GM18870 (cell line): ENCODE measurements at regions not wholly inside any gene's neighbourhood (a gene's known extent, or its start where the extent isn't known, plus 50 kb on each side); places are given as distances from the start of the nearest gene placed in this dataset.
A peak's percentile ranks its signal among the peaks of the same experiment; 100 is the strongest.
"Not testable (repeated sequence)": the region's sequence is repeated elsewhere in the genome, so short reads cannot be mapped to it uniquely, and the experiment has no call there.

ENCODE experiments used
- ATAC-seq: cut with Tn5 transposase; IDR thresholded peaks from one replicate; pipeline ENCODE4 v1.9.1; 2021; ENCODE audit warnings: moderate library complexity; ENCODE audit not compliant: unreplicated experiment

GRCh38 chr2:195118276-195118675 is 538.8 kb upstream of the SLC39A10 start:
- ATAC-seq = no peak

DNA sequence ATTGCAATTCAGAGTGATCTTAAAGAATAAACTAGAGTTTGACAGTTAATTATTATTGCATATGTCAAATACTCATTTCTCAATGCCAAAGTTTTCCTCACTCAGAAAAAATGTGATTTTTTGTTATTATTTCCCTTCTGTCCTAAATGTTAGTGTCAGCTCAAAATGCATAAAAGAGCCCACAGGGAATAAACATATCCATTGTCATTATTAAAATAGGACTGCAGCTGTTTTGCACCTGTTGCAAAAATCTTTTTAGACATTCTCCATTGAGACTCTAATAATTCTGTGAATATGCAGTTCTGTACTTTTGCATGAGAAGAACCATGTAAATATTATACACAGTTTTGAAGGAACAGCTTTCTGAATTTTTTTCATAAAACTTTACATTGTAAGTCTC is 540.0 kb upstream of the SLC39A10 start:
- ATAC-seq = no peak

DNA sequence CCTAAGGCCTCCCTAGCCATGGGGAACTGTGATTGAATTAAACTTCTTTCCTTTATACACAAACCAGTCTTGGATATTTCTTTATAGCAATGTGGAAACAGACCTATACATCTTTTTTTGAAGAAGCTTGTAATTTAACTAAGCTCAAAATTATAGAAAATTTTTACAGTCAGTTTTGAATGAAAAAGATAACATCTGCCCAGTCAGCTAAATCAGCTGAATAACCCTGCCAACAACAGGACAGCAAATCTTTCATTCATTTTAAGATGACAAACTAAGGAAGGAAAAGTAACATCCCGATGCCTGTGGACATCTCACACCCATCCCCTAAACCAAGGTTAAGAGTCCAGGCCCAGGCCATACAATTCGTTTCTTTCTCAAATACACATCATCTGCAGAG is 541.3 kb upstream of the SLC39A10 start:
- no peak for ATAC-seq

GRCh38 chr2:195108182-195108581 is 548.8 kb upstream of the SLC39A10 start:
- no peak for ATAC-seq

GRCh38 chr2:195106681-195107380 is 550.2 kb upstream of the SLC39A10 start:
- no peak for ATAC-seq

- no peak for ATAC-seq
Observed at GRCh38 chr2:195105581-195105980, 551.4 kb upstream of the SLC39A10 start.

GRCh38 chr2:195094330-195094729 is 562.7 kb upstream of the SLC39A10 start:
- peak; percentile 40 for ATAC-seq

DNA sequence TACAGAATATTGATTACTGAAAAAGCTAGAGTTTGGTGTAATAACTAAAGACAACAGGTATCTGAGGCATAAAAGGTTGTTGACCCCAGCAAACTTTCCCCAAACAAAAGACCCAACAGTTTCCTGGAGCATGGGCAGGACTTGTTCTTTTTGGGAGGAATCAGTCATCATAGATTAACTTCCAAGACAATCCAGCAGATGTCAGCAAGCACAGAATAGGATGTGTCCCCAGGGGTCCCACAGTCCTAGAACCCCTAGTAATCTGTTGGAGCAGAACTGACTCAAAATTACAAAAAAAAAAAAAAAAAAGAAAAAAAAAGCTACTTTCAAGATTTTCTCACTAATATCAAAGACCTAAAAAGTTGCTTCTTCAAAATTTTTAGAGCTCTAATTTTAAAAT is 564.7 kb upstream of the SLC39A10 start:
- no peak for ATAC-seq

DNA sequence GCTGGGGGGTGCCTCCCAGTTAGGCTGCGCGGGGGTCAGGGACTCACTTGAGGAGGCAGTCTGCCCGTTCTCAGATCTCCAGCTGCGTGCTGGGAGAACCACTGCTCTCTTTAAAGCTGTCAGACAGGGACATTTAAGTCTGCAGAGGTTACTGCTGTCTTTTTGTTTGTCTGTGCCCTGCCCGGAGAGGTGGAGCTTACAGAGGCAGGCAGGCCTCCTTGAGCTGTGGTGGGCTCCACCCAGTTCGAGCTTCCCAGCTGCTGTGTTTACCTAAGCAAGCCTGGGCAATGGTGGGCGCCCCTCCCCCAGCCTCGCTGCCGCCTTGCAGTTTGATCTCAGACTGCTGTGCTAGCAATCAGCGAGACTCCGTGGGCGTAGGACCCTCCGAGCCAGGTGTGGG is 584.2 kb upstream of the SLC39A10 start:
- ATAC-seq = not testable (repeated sequence)

DNA sequence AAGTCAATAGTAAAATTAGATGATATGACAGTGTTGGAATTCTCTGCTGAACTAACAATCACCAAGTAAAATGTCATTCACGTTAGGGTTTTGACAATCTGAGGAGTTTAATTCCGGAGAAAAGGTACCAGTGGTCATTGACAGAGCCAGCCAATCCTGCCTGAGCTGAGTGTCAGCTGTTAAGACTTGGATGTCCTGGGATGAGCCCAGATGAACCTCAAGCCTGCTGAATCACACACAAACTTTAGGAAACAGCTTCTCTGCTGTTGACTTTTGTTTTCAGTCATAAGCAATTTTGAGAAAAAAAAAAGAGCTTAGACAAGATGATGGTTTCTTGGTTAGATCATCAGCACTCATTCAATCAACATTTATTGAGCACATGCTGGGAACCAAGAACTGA is 600.0 kb upstream of the SLC39A10 start:
- ATAC-seq = no peak

DNA sequence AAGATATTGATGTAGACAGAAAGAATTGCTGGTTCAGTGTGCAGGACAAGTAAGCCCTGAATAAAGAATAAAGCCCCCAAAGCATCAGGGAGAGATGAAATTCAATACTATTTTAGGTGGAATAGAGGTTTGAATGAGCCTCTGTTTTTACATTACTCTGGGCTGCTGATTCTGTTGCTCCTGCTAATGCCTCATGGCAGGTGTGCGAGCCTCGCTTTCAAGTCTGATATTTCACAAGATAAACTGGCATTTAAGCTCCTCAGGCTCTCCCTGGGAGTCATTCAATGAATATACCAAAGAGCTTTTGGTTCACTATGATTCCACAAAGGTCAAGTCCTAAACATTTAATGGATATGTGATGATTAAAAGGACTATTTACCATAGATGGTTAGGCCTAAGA is 601.0 kb upstream of the SLC39A10 start:
- no peak for ATAC-seq

DNA sequence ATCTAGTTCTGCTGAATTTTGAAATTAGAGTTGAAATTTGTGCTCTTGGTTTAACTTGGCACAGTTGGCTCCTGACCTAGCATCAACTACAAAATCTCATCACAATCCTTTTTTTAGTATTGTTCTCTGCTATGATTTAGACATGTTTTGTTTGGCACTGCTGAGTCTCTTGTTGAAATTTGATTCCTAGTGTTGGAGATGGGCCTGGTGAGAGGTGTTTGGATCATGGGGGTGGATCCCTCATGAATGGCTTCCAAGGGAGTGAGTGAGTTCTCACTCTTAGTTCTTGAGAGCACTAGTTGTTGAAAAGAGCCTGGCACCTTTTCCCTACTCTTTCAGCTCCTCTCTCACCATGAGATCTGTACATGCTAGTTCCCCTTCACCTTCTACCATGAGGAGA is 605.6 kb upstream of the SLC39A10 start:
- no peak for ATAC-seq

- ATAC-seq = peak; percentile 95
Observed at GRCh38 chr2:195049372-195050031, 607.5 kb upstream of the SLC39A10 start.

GRCh38 chr2:195047955-195048354 is 609.1 kb upstream of the SLC39A10 start:
- peak; percentile 33 for ATAC-seq

GRCh38 chr2:195044801-195045200 is 612.2 kb upstream of the SLC39A10 start:
- no peak for ATAC-seq

DNA sequence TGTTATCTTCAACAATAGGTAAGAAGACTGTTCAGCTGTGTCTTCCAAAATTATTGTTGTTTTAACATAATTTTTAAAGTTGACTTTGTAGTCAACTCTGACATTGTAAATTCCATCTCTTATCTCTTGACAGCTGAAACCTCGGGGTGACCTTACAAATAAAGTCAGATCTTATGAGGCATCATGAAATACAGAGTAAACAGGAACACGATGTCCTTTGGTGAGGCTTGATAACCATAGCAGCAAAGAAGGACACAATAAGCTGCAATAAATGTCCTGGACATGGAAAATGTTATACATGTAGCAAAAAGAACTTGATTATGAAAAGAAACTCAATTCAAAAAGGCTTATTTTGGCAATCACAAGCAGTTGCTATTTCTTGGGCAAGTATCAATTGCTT is 618.9 kb upstream of the SLC39A10 start:
- no peak for ATAC-seq

DNA sequence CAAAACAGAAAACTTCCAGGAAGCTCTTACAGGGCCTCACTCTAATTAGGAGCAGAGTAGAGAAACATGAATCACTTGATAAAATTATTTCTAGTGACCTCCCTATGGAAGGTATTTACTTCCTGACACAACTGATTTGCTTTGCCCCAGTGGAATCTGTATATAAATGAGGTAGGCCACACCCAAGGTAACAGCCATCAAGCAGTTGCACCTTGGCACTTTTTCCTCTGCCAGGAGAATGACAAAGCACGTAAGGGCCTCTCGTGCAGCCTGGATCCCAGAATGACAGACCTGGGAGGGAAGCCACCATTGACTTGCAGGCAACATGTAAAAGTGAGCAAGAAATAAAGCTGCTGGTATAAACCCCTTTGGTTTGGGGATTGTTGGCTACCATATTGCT is 620.0 kb upstream of the SLC39A10 start:
- ATAC-seq = no peak

DNA sequence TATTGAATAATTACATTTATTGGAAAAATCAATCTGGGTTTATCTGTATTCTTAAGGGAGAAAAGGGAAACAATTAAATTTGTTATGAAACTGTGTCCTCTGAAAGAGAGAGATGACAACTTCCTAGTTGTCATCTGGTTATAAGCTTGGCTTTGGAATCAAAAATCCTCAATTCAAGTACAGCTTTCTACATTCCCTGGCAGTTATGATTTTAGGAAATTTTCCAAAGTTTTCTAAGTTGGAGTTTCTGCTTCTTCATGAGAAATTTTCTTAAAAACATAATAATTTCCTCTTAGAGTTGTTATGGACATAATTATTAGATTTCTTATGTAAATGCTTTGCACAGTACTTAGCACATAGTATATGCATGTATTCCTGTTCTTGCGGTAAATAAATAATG is 625.6 kb upstream of the SLC39A10 start:
- no peak for ATAC-seq

DNA sequence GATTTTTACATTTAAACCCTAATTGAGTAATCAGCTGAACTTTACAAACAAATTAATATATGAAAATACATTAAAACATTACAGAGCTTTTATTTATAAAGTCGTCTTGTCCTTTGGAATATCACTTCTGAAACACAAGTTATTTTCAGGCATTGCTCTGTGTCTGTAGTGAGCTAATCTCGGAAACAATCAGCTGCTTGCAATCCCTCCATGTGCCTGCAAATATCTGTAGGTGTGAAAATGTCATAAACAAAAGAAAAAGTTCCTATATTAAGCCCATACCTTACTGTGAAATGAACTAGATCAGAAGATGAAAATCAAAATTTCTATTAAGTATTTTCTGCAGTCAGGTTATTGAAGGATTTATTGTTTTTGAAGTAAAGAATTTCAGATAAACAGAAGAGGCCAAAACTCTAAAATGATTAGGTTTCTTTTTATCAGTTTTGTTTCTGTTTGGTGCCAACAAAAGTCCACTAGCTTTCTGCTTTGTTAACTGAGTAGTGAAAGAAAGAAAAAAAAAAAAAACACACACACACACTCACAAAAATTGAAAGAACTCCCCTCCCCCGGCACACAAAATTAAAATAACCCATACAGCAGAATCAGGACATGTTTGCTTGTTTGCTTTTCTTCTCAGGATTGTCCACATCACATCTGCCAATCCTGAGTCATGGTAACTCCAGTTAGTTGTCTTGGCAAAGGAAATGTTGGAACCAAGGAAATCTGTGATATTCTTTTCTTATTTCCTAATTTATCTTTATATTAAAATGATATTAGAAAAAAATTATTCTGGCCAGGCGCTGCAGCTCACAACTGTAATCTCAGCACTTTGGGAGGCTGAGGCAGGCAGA is 627.0 kb upstream of the SLC39A10 start:
- peak; percentile 35 for ATAC-seq

DNA sequence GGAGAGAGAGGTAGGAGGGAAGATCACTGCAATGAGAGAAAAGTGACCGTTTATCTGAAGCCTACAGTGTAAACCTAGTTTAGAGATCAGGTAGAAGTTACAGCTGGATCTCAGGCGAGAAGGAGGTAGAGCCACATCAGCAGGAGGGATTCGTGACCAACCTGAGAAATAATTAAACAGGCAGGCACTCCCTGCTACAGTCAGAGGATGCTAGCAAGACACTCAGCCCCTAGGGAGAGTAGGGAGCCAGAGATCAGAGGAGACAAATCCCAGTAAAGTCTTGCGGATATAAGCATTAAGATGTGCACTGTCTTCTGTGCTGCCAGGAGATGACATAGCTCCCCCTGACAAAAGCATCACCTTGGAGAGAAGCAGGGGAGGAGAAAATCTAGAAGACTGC is 629.1 kb upstream of the SLC39A10 start:
- ATAC-seq = no peak

DNA sequence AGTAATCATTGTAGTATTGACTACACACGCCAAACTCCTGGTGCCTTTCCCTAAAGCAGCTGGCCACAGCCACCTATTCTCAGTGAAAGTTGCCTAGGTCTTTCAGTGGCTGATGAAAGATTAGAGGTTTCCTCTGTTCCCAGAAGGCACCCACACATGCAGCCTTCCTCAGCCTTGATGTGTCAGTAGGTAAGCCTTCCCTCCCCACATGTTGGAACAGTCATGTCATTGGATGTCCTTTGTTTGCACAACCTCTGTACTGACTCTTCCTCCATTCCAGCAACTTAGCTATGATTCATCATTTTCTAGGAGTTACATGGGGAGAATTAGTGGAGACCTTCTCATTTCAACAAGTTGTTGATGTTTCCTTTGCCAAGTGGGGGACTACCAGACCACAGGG is 630.8 kb upstream of the SLC39A10 start:
- no peak for ATAC-seq

DNA sequence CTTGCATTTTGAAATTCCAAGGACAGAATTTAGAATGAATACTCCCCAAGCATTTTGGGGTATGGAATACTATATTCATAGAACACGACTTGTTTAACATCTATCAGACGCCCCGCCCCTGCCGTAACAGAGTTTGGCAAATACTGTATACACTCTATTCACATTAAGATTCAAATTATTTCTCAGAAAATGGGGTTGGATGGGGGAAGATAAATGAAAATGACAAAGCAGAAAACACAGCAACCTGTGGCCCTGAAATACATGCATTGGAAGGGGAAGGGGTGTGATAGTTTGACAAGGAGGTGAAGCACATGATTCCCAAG is 634.6 kb upstream of the SLC39A10 start:
- no peak for ATAC-seq
